GM21367 (cell line): ENCODE measurements at regions not wholly inside any gene's neighbourhood (a gene's known extent, or its start where the extent isn't known, plus 50 kb on each side); places are given as distances from the start of the nearest gene placed in this dataset.

ENCODE experiments used
- ATAC-seq: cut with Tn5 transposase; IDR thresholded peaks from one replicate; pipeline ENCODE4 v1.9.1; 2021; ENCODE audit not compliant: unreplicated experiment

GRCh38 chr5:38101897-38102296, 156.5 kb upstream of the EGFLAM start:
- ATAC-seq, result no peak

- ATAC-seq, result no peak
These were observed 158.9 kb upstream of the EGFLAM start for GRCh38 chr5:38099205-38100168.

GRCh38 chr5:38094889-38095288, 163.5 kb upstream of the EGFLAM start:
- no peak for ATAC-seq

GRCh38 chr5:38093855-38094254, 164.5 kb upstream of the EGFLAM start:
- ATAC-seq, result no peak

- ATAC-seq, result no peak
These were observed 171.6 kb upstream of the EGFLAM start for GRCh38 chr5:38086777-38087176.

- no peak for ATAC-seq
These were observed 178.5 kb upstream of the EGFLAM start for GRCh38 chr5:38079620-38080402.

GRCh38 chr5:38078161-38078560, 180.2 kb upstream of the EGFLAM start:
- no peak for ATAC-seq

- no peak for ATAC-seq
These were observed 180.7 kb upstream of the EGFLAM start for GRCh38 chr5:38077652-38078051.

- no peak for ATAC-seq
These were observed 186.3 kb upstream of the EGFLAM start for GRCh38 chr5:38071831-38072694.

GRCh38 chr5:38070304-38070950, 187.9 kb upstream of the EGFLAM start:
- no peak for ATAC-seq

GRCh38 chr5:38069360-38069759, 189.0 kb upstream of the EGFLAM start:
- no peak for ATAC-seq

GRCh38 chr5:38060354-38060753, 198.0 kb upstream of the EGFLAM start:
- no peak for ATAC-seq

- no peak for ATAC-seq
These were observed 198.5 kb upstream of the EGFLAM start for GRCh38 chr5:38059876-38060275.

- no peak for ATAC-seq
These were observed 206.4 kb upstream of the EGFLAM start for GRCh38 chr5:38051711-38052511.

- no peak for ATAC-seq
These were observed 208.6 kb upstream of the GDNF start for GRCh38 chr5:38048400-38048799.

GRCh38 chr5:38046103-38046502, 206.3 kb upstream of the GDNF start:
- ATAC-seq, result no peak

- ATAC-seq, result no peak
These were observed 205.6 kb upstream of the GDNF start for GRCh38 chr5:38045446-38045845.

GRCh38 chr5:38039826-38040225, 200.0 kb upstream of the GDNF start:
- no peak for ATAC-seq

- ATAC-seq, result no peak
These were observed 199.2 kb upstream of the GDNF start for GRCh38 chr5:38039091-38039490.

GRCh38 chr5:38036765-38037164, 196.9 kb upstream of the GDNF start:
- no peak for ATAC-seq
